SJSA1 (cell line): ENCODE measurements at regions not wholly inside any gene's neighbourhood (a gene's known extent, or its start where the extent isn't known, plus 50 kb on each side); places are given as distances from the start of the nearest gene placed in this dataset.
A peak's percentile ranks its signal among the peaks of the same experiment; 100 is the strongest.

Source experiments
- DNase-seq, 2 experiments: peaks; one replicate each; pipeline ENCODE4 v3.0.0-alpha.2; 2015 to 2020; ENCODE audit warnings: low spot score in 2 of 2, low read depth in 1 of 2
- H3K27ac ChIP-seq: fragments of 250-450 bp; sonication (Bioruptor Pico); 2 replicates; pipeline ENCODE4 v1.5.1; 2020; ENCODE audit warnings: mild to moderate bottlenecking, moderate library complexity
- H3K27me3 ChIP-seq: fragments of 250-450 bp; sonication (Bioruptor Pico); replicated peaks from 2 replicates; pipeline ENCODE4 v1.5.1; 2020; ENCODE audit warnings: mild to moderate bottlenecking, moderate library complexity
- H3K36me3 ChIP-seq: fragments of 250-450 bp; sonication (Bioruptor Pico); 2 replicates; pipeline ENCODE4 v1.5.1; 2020; ENCODE audit warnings: mild to moderate bottlenecking
- H3K4me1 ChIP-seq: fragments of 250-450 bp; sonication (Bioruptor Pico); replicated peaks from 2 replicates; pipeline ENCODE4 v1.6.1; 2021; ENCODE audit warnings: mild to moderate bottlenecking
- H3K4me3 ChIP-seq: fragments of 250-450 bp; sonication (Bioruptor Pico); 2 replicates; pipeline ENCODE4 v1.5.1; 2020; ENCODE audit warnings: mild to moderate bottlenecking
- H3K9me3 ChIP-seq: fragments of 250-450 bp; sonication (Bioruptor Pico); replicated peaks from 2 replicates; pipeline ENCODE4 v1.5.1; 2020; ENCODE audit warnings: mild to moderate bottlenecking

DNA sequence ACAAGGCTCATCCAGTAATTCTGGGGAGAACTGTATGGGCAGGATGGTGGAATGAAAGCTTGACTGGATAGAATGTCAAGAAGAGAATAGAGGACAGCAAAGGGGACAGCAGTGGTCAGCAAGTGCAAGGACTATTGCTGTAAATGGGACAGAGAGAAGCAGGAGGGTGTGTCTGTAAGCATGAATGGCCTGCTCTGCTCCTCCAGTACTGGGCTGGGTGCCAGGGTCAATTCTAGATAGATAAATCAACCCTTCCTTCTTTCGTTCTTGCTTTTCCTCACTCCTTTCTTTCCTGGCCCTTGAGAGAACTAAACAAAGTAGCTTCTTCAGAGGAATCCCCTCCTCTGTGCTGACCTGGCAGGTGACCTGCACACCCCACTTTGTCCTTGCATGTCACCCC, 1019.2 kb downstream of the BCL11B start:
- Histone ChIP-seq H3K27me3 (no peaks in the 10 kb centered on the region), H3K27ac (no peak overlapping the region), H3K9me3 (no peaks in the 10 kb centered on the region), H3K36me3 (no peaks in the 10 kb centered on the region), H3K4me3 (no peak overlapping the region), H3K4me1 (no peaks in the 10 kb centered on the region)
- DNase-seq = no peak

GRCh38 chr14:98259881-98260280, 1012.1 kb downstream of the BCL11B start:
- Histone ChIP-seq H3K27me3 (no peaks in the 10 kb centered on the region), H3K27ac (no peak overlapping the region), H3K36me3 (no peaks in the 10 kb centered on the region), H3K4me1 (no peaks in the 10 kb centered on the region), H3K4me3 (no peak overlapping the region), H3K9me3 (no peaks in the 10 kb centered on the region)
- no peak for DNase-seq

- Histone ChIP-seq H3K9me3 (no peaks in the 10 kb centered on the region), H3K27ac (no peak overlapping the region), H3K4me3 (no peak overlapping the region), H3K36me3 (no peaks in the 10 kb centered on the region), H3K4me1 (no peaks in the 10 kb centered on the region), H3K27me3 (no peaks in the 10 kb centered on the region)
- no peak for DNase-seq
These were observed 1009.4 kb downstream of the BCL11B start for GRCh38 chr14:98262566-98262965.

DNA sequence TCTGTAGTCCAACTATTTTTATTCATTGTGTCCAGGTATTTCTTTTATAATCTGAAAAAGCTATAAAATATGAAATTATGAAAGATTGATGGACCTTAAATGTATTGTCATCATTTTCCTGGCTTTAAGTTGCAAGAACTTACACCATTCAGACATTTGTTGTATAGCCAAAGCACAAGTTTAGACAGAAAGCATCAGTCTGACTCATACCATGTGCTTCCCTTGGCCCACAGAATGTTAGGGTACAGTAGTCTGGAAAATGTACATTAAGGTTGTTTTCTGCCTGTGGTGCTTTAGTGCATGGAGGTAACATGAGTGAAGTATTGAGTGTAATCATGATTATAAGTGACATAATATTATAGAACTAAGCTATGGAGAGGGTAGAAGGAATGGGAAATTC, 1002.5 kb downstream of the BCL11B start:
- Histone ChIP-seq H3K27ac (no peak overlapping the region), H3K36me3 (no peaks in the 10 kb centered on the region), H3K27me3 (no peaks in the 10 kb centered on the region)

DNA sequence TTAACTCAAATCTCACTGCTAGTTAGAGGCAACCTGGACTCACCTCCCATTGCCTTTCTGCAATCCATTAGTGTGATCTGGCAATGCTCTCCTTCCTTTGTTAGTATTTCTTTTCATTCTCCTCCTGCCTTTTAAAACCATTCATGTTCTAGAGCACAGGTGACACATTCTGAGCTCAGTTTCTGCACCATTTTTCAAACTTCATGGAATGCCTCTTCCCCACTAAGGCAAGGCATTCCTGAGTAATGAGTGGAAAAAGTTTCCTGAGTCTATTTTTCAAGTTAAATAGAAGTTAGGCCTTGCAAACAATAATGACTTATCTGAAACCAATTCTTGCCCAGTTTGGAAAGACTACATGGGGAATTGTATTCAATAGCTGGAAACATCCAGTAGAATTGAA, 1001.8 kb downstream of the BCL11B start:
- Histone ChIP-seq H3K27me3 (no peaks in the 10 kb centered on the region), H3K4me1 (no peaks in the 10 kb centered on the region), H3K27ac (no peak overlapping the region), H3K36me3 (no peaks in the 10 kb centered on the region), H3K9me3 (no peaks in the 10 kb centered on the region), H3K4me3 (no peak overlapping the region)
- DNase-seq = no peak

More for the DNA sequence above, 1002.5 kb downstream of the BCL11B start:
- no peak for DNase-seq
- Histone ChIP-seq H3K4me1 (no peaks in the 10 kb centered on the region), H3K9me3 (no peaks in the 10 kb centered on the region), H3K4me3 (no peak overlapping the region)

GRCh38 chr14:98274596-98274995, 997.4 kb downstream of the BCL11B start:
- no peaks in the 10 kb centered on the region for H3K4me1 ChIP-seq

GRCh38 chr14:98278800-98279199, 993.2 kb downstream of the BCL11B start:
- no peaks in the 10 kb centered on the region for H3K4me1 ChIP-seq
- no peak for DNase-seq
- H3K27me3 ChIP-seq = no peaks in the 10 kb centered on the region
- H3K36me3 ChIP-seq = no peaks in the 10 kb centered on the region
- no peaks in the 10 kb centered on the region for H3K9me3 ChIP-seq
- H3K4me3 ChIP-seq = no peak overlapping the region
- no peak overlapping the region for H3K27ac ChIP-seq

More at GRCh38 chr14:98274596-98274995, 997.4 kb downstream of the BCL11B start:
- no peak for DNase-seq
- no peak overlapping the region for H3K4me3 ChIP-seq
- H3K27ac ChIP-seq = no peak overlapping the region
- no peaks in the 10 kb centered on the region for H3K27me3 ChIP-seq
- H3K36me3 ChIP-seq = no peaks in the 10 kb centered on the region
- H3K9me3 ChIP-seq = no peaks in the 10 kb centered on the region

GRCh38 chr14:98280436-98280835, 991.6 kb downstream of the BCL11B start:
- no peak overlapping the region for H3K27ac ChIP-seq
- H3K36me3 ChIP-seq = no peaks in the 10 kb centered on the region
- no peaks in the 10 kb centered on the region for H3K9me3 ChIP-seq
- DNase-seq = no peak
- H3K4me3 ChIP-seq = no peak overlapping the region
- no peaks in the 10 kb centered on the region for H3K4me1 ChIP-seq
- H3K27me3 ChIP-seq = no peaks in the 10 kb centered on the region

DNA sequence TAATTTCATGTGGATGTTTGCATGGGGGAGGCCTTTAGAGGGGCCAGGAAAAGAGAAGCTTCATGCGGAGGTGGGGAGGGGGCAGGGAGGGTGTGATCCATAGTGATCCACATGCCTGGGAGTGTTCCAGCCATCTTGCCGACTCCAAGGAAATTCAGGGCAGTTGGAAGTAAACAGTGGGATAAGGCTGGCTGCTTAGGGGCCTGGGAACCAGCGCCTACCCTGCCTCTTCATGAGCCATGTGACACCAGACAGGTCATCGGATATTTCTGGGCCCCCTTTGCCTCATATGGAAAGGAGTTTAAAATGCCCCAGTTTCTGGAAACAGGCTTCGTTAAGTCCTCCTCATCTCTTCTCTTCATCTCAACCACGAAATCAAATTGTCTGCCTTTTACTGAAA, 983.2 kb downstream of the BCL11B start:
- H3K36me3 ChIP-seq = no peaks in the 10 kb centered on the region
- no peaks in the 10 kb centered on the region; the same call in 1 of the 2 replicates for H3K9me3 ChIP-seq
- H3K27me3 ChIP-seq = no peaks in the 10 kb centered on the region
- DNase-seq = no peak
- no peak overlapping the region for H3K4me3 ChIP-seq
- H3K4me1 ChIP-seq = no peaks in the 10 kb centered on the region
- no peak overlapping the region for H3K27ac ChIP-seq

GRCh38 chr14:98290596-98290995, 981.4 kb downstream of the BCL11B start:
- H3K27me3 ChIP-seq = no peaks in the 10 kb centered on the region
- DNase-seq = peak; percentile 2 to 45
- H3K4me1 ChIP-seq = no peaks in the 10 kb centered on the region
- no peaks in the 10 kb centered on the region for H3K36me3 ChIP-seq
- no peaks in the 10 kb centered on the region; the same call in 1 of the 2 replicates for H3K9me3 ChIP-seq
- no peak overlapping the region for H3K27ac ChIP-seq
- no peak overlapping the region for H3K4me3 ChIP-seq

GRCh38 chr14:98292191-98292590, 979.8 kb downstream of the BCL11B start:
- no peak for DNase-seq
- Histone ChIP-seq H3K4me1 (no peaks in the 10 kb centered on the region), H3K27me3 (no peaks in the 10 kb centered on the region), H3K4me3 (no peak overlapping the region), H3K9me3 (no peaks in the 10 kb centered on the region; the same call in 1 of the 2 replicates), H3K27ac (no peak overlapping the region), H3K36me3 (no peaks in the 10 kb centered on the region)

DNA sequence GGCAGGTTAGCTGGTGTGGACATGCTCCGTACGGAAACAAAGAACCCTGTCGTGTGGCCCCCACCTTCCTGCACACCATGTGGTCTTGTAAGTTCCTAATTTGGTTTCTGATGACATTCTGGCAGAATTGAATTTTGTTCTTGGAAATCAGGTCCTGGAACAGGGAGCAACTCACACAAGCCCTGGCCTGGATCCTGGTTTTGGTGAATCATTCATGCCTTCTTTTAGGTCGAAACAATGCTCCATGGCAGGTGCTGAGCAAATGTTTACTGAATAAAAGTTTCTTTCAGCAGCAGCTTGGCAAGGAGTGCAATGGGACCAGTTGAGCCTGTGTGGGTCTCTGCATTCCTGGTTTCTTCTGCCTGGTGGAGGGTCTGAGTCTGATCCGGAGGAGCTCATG, 978.4 kb downstream of the BCL11B start:
- H3K9me3 ChIP-seq = no peaks in the 10 kb centered on the region

DNA sequence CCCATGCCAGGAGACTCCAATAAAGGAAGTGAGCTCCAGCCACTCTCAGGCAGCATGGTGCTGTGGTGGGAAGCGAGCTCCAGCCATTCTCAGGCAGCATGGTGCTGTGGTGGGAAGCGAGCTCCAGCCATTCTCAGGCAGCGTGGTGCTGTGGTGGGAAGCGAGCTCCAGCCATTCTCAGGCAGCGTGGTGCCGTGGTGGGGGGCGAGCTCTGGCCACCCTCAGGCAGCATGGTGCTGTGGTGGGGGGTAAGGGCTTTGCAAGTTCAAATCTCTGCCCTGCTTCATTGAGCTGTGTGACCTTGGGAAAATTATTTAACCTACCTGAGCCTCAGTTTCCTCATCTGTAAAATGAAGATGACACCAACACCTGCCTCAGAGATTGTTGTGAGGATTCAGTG, 975.1 kb downstream of the BCL11B start:
- H3K27me3 ChIP-seq = no peaks in the 10 kb centered on the region
- H3K27ac ChIP-seq = no peak overlapping the region
- H3K4me3 ChIP-seq = no peak overlapping the region
- H3K36me3 ChIP-seq = no peaks in the 10 kb centered on the region
- H3K4me1 ChIP-seq = no peaks in the 10 kb centered on the region
- no peak for DNase-seq
- no peaks in the 10 kb centered on the region for H3K9me3 ChIP-seq

More for the DNA sequence above, 978.4 kb downstream of the BCL11B start:
- Histone ChIP-seq H3K4me3 (no peak overlapping the region), H3K4me1 (no peaks in the 10 kb centered on the region), H3K27ac (no peak overlapping the region), H3K27me3 (no peaks in the 10 kb centered on the region), H3K36me3 (no peaks in the 10 kb centered on the region)
- no peak for DNase-seq

GRCh38 chr14:98297567-98297966, 974.4 kb downstream of the BCL11B start:
- no peak overlapping the region for H3K27ac ChIP-seq
- DNase-seq = no peak
- no peak overlapping the region for H3K4me3 ChIP-seq
- no peaks in the 10 kb centered on the region for H3K27me3 ChIP-seq
- H3K4me1 ChIP-seq = no peaks in the 10 kb centered on the region
- no peaks in the 10 kb centered on the region for H3K36me3 ChIP-seq
- H3K9me3 ChIP-seq = no peaks in the 10 kb centered on the region

- Histone ChIP-seq H3K27ac (no peak overlapping the region), H3K4me1 (no peaks in the 10 kb centered on the region), H3K9me3 (no peaks in the 10 kb centered on the region), H3K36me3 (no peaks in the 10 kb centered on the region), H3K4me3 (no peak overlapping the region), H3K27me3 (no peaks in the 10 kb centered on the region)
- no peak for DNase-seq
These were observed 973.3 kb downstream of the BCL11B start for GRCh38 chr14:98298481-98299244.
